GM12892 (cell line): ENCODE measurements at regions not wholly inside any gene's neighbourhood (a gene's known extent, or its start where the extent isn't known, plus 50 kb on each side); places are given as distances from the start of the nearest gene placed in this dataset.

Experiments
- POLR2A ChIP-seq: IDR thresholded peaks from 2 replicates; pipeline ENCODE4 v1.6.1; 2011; ENCODE audit warnings: low read depth, low read length, control low read depth
- POLR2AphosphoS5 ChIP-seq: IDR thresholded peaks from 2 replicates; pipeline ENCODE4 v1.6.1; 2011; ENCODE audit warnings: low read depth, low read length, control low read depth

DNA sequence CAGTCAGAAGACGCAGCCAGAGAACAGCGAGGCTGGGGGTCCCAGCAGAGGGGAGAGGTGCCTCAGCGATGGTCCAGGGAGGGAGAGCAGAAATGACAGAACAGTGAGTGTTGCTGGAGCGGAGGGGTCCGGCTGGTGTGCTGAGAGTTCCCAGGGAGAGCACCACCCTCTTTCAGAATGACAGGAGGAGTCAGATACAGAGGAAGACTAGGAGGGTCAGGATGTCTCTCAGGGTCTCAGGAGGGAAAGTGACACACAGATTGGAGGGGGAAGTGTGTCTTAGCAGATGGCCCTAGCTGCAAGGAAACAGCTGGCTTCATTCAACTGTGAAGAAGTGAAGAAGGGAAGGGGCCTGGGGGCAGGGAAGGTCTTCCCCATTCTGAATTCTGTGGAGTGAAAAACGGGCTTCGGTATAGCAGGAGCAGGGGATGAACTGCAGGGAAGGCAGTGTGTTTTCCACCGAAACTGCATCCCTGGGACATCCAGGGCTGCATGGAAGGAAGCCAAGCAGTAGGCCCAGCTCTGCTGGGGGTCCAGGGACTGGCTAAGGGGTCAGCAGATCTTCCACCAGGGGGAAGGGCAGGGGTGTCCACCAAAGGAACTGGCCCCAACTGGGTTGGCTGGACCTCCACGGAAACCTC, 90.0 kb upstream of the OTOS start:
- TF ChIP-seq POLR2AphosphoS5 = no peak
- TF ChIP-seq POLR2A = no peak
